ENCODE measurements at regions not wholly inside any gene's neighbourhood (a gene's known extent, or its start where the extent isn't known, plus 50 kb on each side); places are given as distances from the start of the nearest gene placed in this dataset.

GRCh38 chr4:27721193-27721592, 860.6 kb downstream of the STIM2 start:
- TF ChIP-seq CTCF (IDR thresholded peaks at IDR 0.05) (no peak), POLR2A (IDR thresholded peaks at IDR 0.05) (no peak)

Measured in body of pancreas (tissue), 4 donors.